ENCODE measurements at regions not wholly inside any gene's neighbourhood (a gene's known extent, or its start where the extent isn't known, plus 50 kb on each side); places are given as distances from the start of the nearest gene placed in this dataset.

GRCh38 chr9:22332202-22332601, 114.4 kb upstream of the DMRTA1 start:
- no peak for TF ChIP-seq CTCF (IDR thresholded peaks at IDR 0.05)
- TF ChIP-seq POLR2A (IDR thresholded peaks at IDR 0.05): no peak

All from thyroid gland (tissue), 4 donors.